ENCODE measurements at regions not wholly inside any gene's neighbourhood (a gene's known extent, or its start where the extent isn't known, plus 50 kb on each side); places are given as distances from the start of the nearest gene placed in this dataset.

DNA sequence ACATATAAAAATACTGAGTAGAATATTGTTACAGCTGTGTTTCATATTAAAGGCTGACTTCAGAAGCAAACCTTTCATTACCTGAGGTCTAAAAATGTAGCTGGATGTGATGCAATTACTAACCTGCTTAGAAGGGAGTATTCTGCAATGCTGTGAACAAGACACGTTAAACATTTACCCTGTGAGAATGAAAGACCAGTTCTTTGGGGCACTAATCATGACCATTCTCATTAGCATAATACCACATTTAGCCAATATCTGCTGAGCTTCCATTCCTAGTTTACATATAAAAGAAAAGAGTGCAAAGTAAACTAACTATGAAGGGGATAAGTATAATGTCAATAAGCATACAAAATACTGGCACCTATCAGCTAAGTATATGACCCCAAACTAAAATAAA is 784.0 kb upstream of the KLHL29 start:
- no peak for TF ChIP-seq CTCF (conservative IDR thresholded peaks at IDR 0.05 in 1 of 2, IDR thresholded peaks at IDR 0.05 in 1 of 2; ENCODE audit: low read depth in 1 of 2, low read length in 2 of 2)
- no peak for TF ChIP-seq EZH2 (IDR thresholded peaks at IDR 0.05; ENCODE audit: low read length, missing control alignments)
